ENCODE measurements at regions not wholly inside any gene's neighbourhood (a gene's known extent, or its start where the extent isn't known, plus 50 kb on each side); places are given as distances from the start of the nearest gene placed in this dataset.

GRCh38 chr6:156080371-156080770, 624.7 kb upstream of the NOX3 start:
- Histone ChIP-seq H3K27ac (ENCODE audit: control insufficient read depth, insufficient read depth, low read length) (no peak overlapping the region), H3K9me3 (ENCODE audit: control insufficient read depth, low read depth, low read length) (no peaks in the 10 kb centered on the region), H2AFZ (ENCODE audit: control insufficient read depth, low read length) (no peak overlapping the region), H3K36me3 (ENCODE audit: control insufficient read depth in 2 of 2, extremely low read depth in 1 of 2, insufficient read depth in 2 of 2, low read length in 2 of 2) (no peaks in the 10 kb centered on the region), H3K79me2 (ENCODE audit: control insufficient read depth, insufficient read depth, low read length) (no peaks in the 10 kb centered on the region), H3K9ac (ENCODE audit: control insufficient read depth, extremely low read depth, insufficient read depth, low read length) (no peak overlapping the region), H3K4me1 (ENCODE audit: control insufficient read depth, extremely low read depth, insufficient read depth, low read length) (no peaks in the 10 kb centered on the region), H4K20me1 (ENCODE audit: control insufficient read depth, extremely low read depth, insufficient read depth, low read length) (no peaks in the 10 kb centered on the region), H3K9me1 (ENCODE audit: control insufficient read depth, extremely low read depth, insufficient read depth, low read length) (no peaks in the 10 kb centered on the region), H3K4me2 (ENCODE audit: control insufficient read depth, extremely low read depth, insufficient read depth, low read depth, low read length) (no peak overlapping the region), H3K4me3 (ENCODE audit: control insufficient read depth in 2 of 3, extremely low read depth in 1 of 3, insufficient read depth in 2 of 3, low read depth in 1 of 3, low read length in 3 of 3) (no peak overlapping the region), H3K27me3 (ENCODE audit: control insufficient read depth, extremely low read depth, insufficient read depth, low read length) (no peaks in the 10 kb centered on the region)
- FAIRE-seq (no peak), DNase-seq (ENCODE audit: low read depth, low spot score) (no peak)
- TF ChIP-seq EZH2 (IDR thresholded peaks at IDR 0.05; ENCODE audit: low read length): no peak
- no peak for TF ChIP-seq CTCF (optimal IDR thresholded peaks at IDR 0.05 in 1 of 3, IDR thresholded peaks at IDR 0.05 in 1 of 3, conservative IDR thresholded peaks at IDR 0.05 in 1 of 3; ENCODE audit: extremely low read depth in 1 of 3, insufficient read depth in 2 of 3, low read length in 3 of 3)
- dilution Hi-C loops (cut with MboI; ENCODE audit: extremely low pct_ligation_motif_present, low sequenced_read_pairs): no loop called here

GRCh38 chr6:156068881-156069280, 613.2 kb upstream of the NOX3 start:
- H3K27ac ChIP-seq (ENCODE audit: control insufficient read depth, insufficient read depth, low read length): no peak overlapping the region
- no peak overlapping the region for H3K9ac ChIP-seq (ENCODE audit: control insufficient read depth, extremely low read depth, insufficient read depth, low read length)
- H3K9me1 ChIP-seq (ENCODE audit: control insufficient read depth, extremely low read depth, insufficient read depth, low read length): no peaks in the 10 kb centered on the region
- H3K27me3 ChIP-seq (ENCODE audit: control insufficient read depth, extremely low read depth, insufficient read depth, low read length): no peaks in the 10 kb centered on the region
- no peak for TF ChIP-seq EZH2 (IDR thresholded peaks at IDR 0.05; ENCODE audit: low read length)
- no peaks in the 10 kb centered on the region for H3K79me2 ChIP-seq (ENCODE audit: control insufficient read depth, insufficient read depth, low read length)
- no peaks in the 10 kb centered on the region for H3K36me3 ChIP-seq (ENCODE audit: control insufficient read depth in 2 of 2, extremely low read depth in 1 of 2, insufficient read depth in 2 of 2, low read length in 2 of 2)
- H2AFZ ChIP-seq (ENCODE audit: control insufficient read depth, low read length): no peak overlapping the region
- no peak overlapping the region for H3K4me3 ChIP-seq (ENCODE audit: control insufficient read depth in 2 of 3, extremely low read depth in 1 of 3, insufficient read depth in 2 of 3, low read depth in 1 of 3, low read length in 3 of 3)
- no peaks in the 10 kb centered on the region for H4K20me1 ChIP-seq (ENCODE audit: control insufficient read depth, extremely low read depth, insufficient read depth, low read length)
- H3K9me3 ChIP-seq (ENCODE audit: control insufficient read depth, low read depth, low read length): no peaks in the 10 kb centered on the region
- no peak for DNase-seq (ENCODE audit: low read depth, low spot score)
- H3K4me1 ChIP-seq (ENCODE audit: control insufficient read depth, extremely low read depth, insufficient read depth, low read length): no peaks in the 10 kb centered on the region
- H3K4me2 ChIP-seq (ENCODE audit: control insufficient read depth, extremely low read depth, insufficient read depth, low read depth, low read length): no peak overlapping the region
- dilution Hi-C loops (cut with MboI; ENCODE audit: extremely low pct_ligation_motif_present, low sequenced_read_pairs): no loop called here
- no peak for FAIRE-seq

GRCh38 chr6:156065849-156066248, 610.2 kb upstream of the NOX3 start:
- no peaks in the 10 kb centered on the region for H3K36me3 ChIP-seq (ENCODE audit: control insufficient read depth in 2 of 2, extremely low read depth in 1 of 2, insufficient read depth in 2 of 2, low read length in 2 of 2)
- no peaks in the 10 kb centered on the region for H3K27me3 ChIP-seq (ENCODE audit: control insufficient read depth, extremely low read depth, insufficient read depth, low read length)
- H3K27ac ChIP-seq (ENCODE audit: control insufficient read depth, insufficient read depth, low read length): no peak overlapping the region
- H3K9me3 ChIP-seq (ENCODE audit: control insufficient read depth, low read depth, low read length): no peaks in the 10 kb centered on the region
- H3K79me2 ChIP-seq (ENCODE audit: control insufficient read depth, insufficient read depth, low read length): no peaks in the 10 kb centered on the region
- H3K9ac ChIP-seq (ENCODE audit: control insufficient read depth, extremely low read depth, insufficient read depth, low read length): no peak overlapping the region
- no peaks in the 10 kb centered on the region for H3K4me1 ChIP-seq (ENCODE audit: control insufficient read depth, extremely low read depth, insufficient read depth, low read length)
- no peak for FAIRE-seq
- no peaks in the 10 kb centered on the region for H4K20me1 ChIP-seq (ENCODE audit: control insufficient read depth, extremely low read depth, insufficient read depth, low read length)
- H2AFZ ChIP-seq (ENCODE audit: control insufficient read depth, low read length): no peak overlapping the region
- no peak overlapping the region for H3K4me2 ChIP-seq (ENCODE audit: control insufficient read depth, extremely low read depth, insufficient read depth, low read depth, low read length)
- dilution Hi-C loops (cut with MboI; ENCODE audit: extremely low pct_ligation_motif_present, low sequenced_read_pairs): no loop called here
- H3K9me1 ChIP-seq (ENCODE audit: control insufficient read depth, extremely low read depth, insufficient read depth, low read length): no peaks in the 10 kb centered on the region
- DNase-seq (ENCODE audit: low read depth, low spot score): no peak
- no peak for TF ChIP-seq CTCF (optimal IDR thresholded peaks at IDR 0.05 in 1 of 3, IDR thresholded peaks at IDR 0.05 in 1 of 3, conservative IDR thresholded peaks at IDR 0.05 in 1 of 3; ENCODE audit: extremely low read depth in 1 of 3, insufficient read depth in 2 of 3, low read length in 3 of 3)
- TF ChIP-seq EZH2 (IDR thresholded peaks at IDR 0.05; ENCODE audit: low read length): no peak
- no peak overlapping the region for H3K4me3 ChIP-seq (ENCODE audit: control insufficient read depth in 2 of 3, extremely low read depth in 1 of 3, insufficient read depth in 2 of 3, low read depth in 1 of 3, low read length in 3 of 3)

Measured in keratinocyte (primary cell).